Adrenal gland (tissue), 9 donors: ENCODE measurements at regions not wholly inside any gene's neighbourhood (a gene's known extent, or its start where the extent isn't known, plus 50 kb on each side); places are given as distances from the start of the nearest gene placed in this dataset.

Experiments used
- DNase-seq, 7 donors: peaks; one replicate each; pipeline ENCODE4 v3.0.0-alpha.2; 2019 to 2020
- H3K27ac ChIP-seq, 5 donors: fragments of 200-600 bp; sonication (generic) in 4 of 5; 1 replicate in 3 of 5; 2 replicates in 2 of 5; pipeline versions ENCODE4 v1.5.1 to v1.8.0; 2016 to 2020; ENCODE audit warnings: mild to moderate bottlenecking in 1 of 5
- H3K27me3 ChIP-seq: fragments of 200-600 bp; 2 replicates; pipeline ENCODE4 v1.8.0; 2021
- H3K36me3 ChIP-seq, 2 donors: fragments of 200-600 bp; replicated peaks in 1 of 2; 1 replicate in 1 of 2; 2 replicates in 1 of 2; pipeline versions ENCODE4 v1.5.1 to v1.8.0; 2018 to 2022
- H3K4me1 ChIP-seq, 2 donors: fragments of 200-600 bp; replicated peaks in 1 of 2; 1 replicate in 1 of 2; 2 replicates in 1 of 2; pipeline versions ENCODE4 v1.5.1 to v1.8.0; 2018 to 2021
- H3K4me3 ChIP-seq, 4 donors: fragments of 200-600 bp; sonication (generic) in 3 of 4; one replicate each; pipeline ENCODE4 v1.5.1; 2016 to 2018
- H3K9me3 ChIP-seq, 3 donors: fragments of 200-600 bp; sonication (generic) in 1 of 3; replicated peaks in 1 of 3; 1 replicate in 2 of 3; 2 replicates in 1 of 3; pipeline versions ENCODE4 v1.5.1 to v1.8.0; 2016 to 2021
- POLR2A ChIP-seq, 2 donors: fragments of 450-650 bp; IDR thresholded peaks; one replicate each; pipeline ENCODE4 v1.6.1; 2017; ENCODE audit warnings: antibody characterized with exemption in 2 of 2, mild to moderate bottlenecking in 2 of 2, moderate library complexity in 1 of 2
- WGBS, 4 donors: extraction: QIAGEN DNeasy Blood & Tissue Kit in 2 of 4; methylation state at CpG; one replicate each; pipeline versions ENCODE4 v1.1.5 to v1.1.7; 2013 to 2017; 5-methylcytosine and 5-hydroxymethylcytosine counted together
- intact Hi-C, 2 donors: fragments of 100-400 bp; cut with DNase I; formaldehyde crosslinking; loops; one replicate each; pipeline versions ENCODE4 v1.14.1 to v1.15.0; 2022 to 2023
- TF ChIP-seq, protein P1 (sequence below), 6 experiments: fragments of 450-650 bp in 4 of 6; fragments of 200-600 bp in 2 of 6; sonication (generic) in 1 of 6; IDR thresholded peaks; 1 replicate in 5 of 6; 2 replicates in 1 of 6; pipeline versions ENCODE4 v1.5.1 to v1.8.0; 2016 to 2021; ENCODE audit warnings: antibody characterized with exemption in 6 of 6, mild to moderate bottlenecking in 2 of 6, moderate library complexity in 1 of 6
- donor health status: healthy with polysubstance abuse.
- donor health status: Bipolar disorder and iron deficiency.
- donor health status: DM: yes; HTN: yes; CAD: no.
- donor health status: DM: no; HTN: no; CAD: no.
- donor health status: DM: no; HTN: no; CAD: no.

DNA sequence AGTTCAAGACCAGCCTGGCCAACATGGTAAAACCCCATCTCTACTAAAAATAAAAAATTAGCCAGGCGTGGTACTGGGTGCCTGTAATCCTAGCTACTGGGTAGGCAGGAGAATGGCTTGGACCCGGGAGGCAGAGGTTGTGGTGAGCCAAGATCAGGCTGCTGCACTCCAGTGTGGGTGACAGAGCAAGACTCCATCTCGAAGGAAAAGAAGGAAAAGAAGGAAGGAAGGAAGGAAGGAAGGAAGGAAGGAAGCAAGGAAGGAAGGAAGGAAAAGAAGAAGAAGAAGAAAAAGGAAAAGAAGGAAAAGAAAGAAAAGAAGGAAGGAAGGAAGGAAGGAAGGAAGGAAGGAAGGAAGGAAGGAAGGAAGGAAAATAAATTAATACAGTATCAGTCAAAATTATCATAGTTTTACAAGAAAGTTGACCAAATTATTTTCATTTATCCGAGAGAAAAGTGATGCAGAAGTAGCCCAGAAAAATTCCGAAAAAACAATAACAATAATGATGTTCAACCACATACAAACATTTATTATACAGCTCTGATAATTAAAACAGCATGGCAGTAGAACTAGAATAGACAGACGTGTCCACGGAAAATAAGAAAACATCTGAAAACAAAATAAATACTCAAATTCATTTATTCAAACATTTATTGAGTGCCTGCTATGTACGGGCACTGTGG is 292.4 kb upstream of the MKLN1 start:
- H3K4me1 ChIP-seq, result peaks cover 25 to 74% of the 10 kb centered on the region in 2 donors
- 91 to 95% (median 92%) methylated on average over 8 of the region's 8 CpGs for WGBS, 4 donors

DNA sequence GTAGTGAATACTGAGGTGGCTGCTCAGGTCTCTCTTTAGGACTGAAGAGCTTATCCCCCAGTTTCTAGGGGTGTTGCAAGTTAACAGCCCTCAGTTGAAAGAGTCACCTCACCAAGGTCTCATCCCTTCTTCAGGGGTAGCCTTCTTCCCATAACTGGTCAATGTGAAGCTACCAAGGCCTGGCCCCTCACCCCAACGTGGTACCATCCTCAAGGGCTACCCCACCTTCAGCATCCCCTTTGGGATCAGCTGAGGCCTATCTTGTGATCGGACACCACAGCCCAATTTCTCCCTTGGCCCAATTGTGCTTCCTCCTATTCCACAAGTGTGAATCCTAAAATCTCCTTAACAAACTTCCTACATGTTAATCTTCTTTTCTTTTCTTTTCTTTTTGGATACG is 289.5 kb upstream of the MKLN1 start:
- WGBS, 4 donors, result 80 to 93% (median 86%) methylated on average over 3 of the region's 3 CpGs
- H3K27ac ChIP-seq, result peak overlapping the region in 1 of 5 donors; percentile 2
- H3K36me3 ChIP-seq, result no peaks in the 10 kb centered on the region
- intact Hi-C loops, result no loop called here
- H3K27me3 ChIP-seq, result no peaks in the 10 kb centered on the region
- no peak for TF ChIP-seq POLR2A (IDR thresholded peaks at IDR 0.05)
- TF ChIP-seq, protein P1, sequence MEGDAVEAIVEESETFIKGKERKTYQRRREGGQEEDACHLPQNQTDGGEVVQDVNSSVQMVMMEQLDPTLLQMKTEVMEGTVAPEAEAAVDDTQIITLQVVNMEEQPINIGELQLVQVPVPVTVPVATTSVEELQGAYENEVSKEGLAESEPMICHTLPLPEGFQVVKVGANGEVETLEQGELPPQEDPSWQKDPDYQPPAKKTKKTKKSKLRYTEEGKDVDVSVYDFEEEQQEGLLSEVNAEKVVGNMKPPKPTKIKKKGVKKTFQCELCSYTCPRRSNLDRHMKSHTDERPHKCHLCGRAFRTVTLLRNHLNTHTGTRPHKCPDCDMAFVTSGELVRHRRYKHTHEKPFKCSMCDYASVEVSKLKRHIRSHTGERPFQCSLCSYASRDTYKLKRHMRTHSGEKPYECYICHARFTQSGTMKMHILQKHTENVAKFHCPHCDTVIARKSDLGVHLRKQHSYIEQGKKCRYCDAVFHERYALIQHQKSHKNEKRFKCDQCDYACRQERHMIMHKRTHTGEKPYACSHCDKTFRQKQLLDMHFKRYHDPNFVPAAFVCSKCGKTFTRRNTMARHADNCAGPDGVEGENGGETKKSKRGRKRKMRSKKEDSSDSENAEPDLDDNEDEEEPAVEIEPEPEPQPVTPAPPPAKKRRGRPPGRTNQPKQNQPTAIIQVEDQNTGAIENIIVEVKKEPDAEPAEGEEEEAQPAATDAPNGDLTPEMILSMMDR (IDR thresholded peaks at IDR 0.05), result no peak
- H3K4me3 ChIP-seq, result no peak overlapping the region
- DNase-seq, result no peak
- H3K4me1 ChIP-seq, result peaks cover 31 to 62% of the 10 kb centered on the region in 2 donors
- no peaks in the 10 kb centered on the region for H3K9me3 ChIP-seq

More for the DNA sequence above, 292.4 kb upstream of the MKLN1 start:
- Histone ChIP-seq H3K27ac (no peak overlapping the region), H3K36me3 (no peaks in the 10 kb centered on the region), H3K9me3 (no peaks in the 10 kb centered on the region), H3K4me3 (no peak overlapping the region), H3K27me3 (no peaks in the 10 kb centered on the region)
- TF ChIP-seq POLR2A (IDR thresholded peaks at IDR 0.05), result no peak
- TF ChIP-seq, protein P1 (IDR thresholded peaks at IDR 0.05), result no peak
- intact Hi-C loops, result no loop called here
- no peak for DNase-seq

DNA sequence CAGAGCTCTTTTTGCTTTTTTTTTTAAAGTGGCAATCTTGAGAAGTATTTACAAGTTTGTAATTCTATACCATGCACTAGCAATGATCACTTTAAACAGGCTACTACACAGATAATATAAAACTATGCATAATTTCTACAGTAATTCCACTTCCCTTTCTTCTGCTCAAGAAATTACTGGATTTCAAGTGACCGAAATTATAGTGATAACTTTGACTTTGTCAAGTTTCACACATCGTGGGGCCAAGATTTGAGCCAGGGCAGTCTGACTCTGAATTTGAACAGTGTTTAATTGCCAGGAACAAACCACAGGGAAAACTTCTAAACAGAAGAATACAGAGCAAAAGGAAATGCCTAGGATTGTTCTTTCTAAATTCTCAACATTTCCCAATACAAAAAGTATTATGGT is 288.3 kb upstream of the MKLN1 start:
- DNase-seq, result no peak
- H3K4me3 ChIP-seq, result no peak overlapping the region
- no peaks in the 10 kb centered on the region for H3K36me3 ChIP-seq
- peaks cover 28 to 50% of the 10 kb centered on the region in 2 donors for H3K4me1 ChIP-seq
- 36 to 45% (median 40%) methylated on average over 2 of the region's 2 CpGs for WGBS, 4 donors
- H3K27ac ChIP-seq, result peak overlapping the region in 2 of 5 donors; percentile 13 to 30
- intact Hi-C loops, result no loop called here
- no peak for TF ChIP-seq POLR2A (IDR thresholded peaks at IDR 0.05)
- TF ChIP-seq, protein P1 (IDR thresholded peaks at IDR 0.05), result no peak
- no peaks in the 10 kb centered on the region for H3K27me3 ChIP-seq
- H3K9me3 ChIP-seq, result no peaks in the 10 kb centered on the region

DNA sequence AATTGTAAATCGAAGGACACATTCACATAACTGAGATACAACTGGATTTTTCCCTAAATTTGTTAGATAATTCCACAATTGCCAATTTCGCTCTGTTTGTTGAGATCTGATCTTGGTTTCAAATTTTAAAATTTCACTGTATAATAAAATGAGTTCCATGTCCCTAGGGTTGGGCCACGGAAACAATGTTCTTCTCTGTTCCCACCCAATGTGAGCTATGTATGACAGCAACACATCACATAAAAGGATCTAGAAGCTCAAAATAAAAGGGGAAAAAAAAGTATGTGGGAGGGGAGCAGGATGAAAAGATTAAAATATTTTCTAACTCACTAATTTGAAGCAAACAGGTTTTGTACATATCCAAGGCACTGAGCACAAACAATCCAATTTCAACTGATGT is 287.8 kb upstream of the MKLN1 start:
- Histone ChIP-seq H3K27ac (peak overlapping the region in 1 of 5 donors; percentile 30), H3K27me3 (no peaks in the 10 kb centered on the region), H3K4me1 (peaks cover 24 to 46% of the 10 kb centered on the region in 2 donors), H3K4me3 (peak overlapping the region in 1 of 4 donors; percentile 0), H3K9me3 (no peaks in the 10 kb centered on the region), H3K36me3 (no peaks in the 10 kb centered on the region)
- TF ChIP-seq, protein P1 (IDR thresholded peaks at IDR 0.05), result no peak
- TF ChIP-seq POLR2A (IDR thresholded peaks at IDR 0.05), result no peak
- intact Hi-C loops, result loop anchor here in 1 of 2 donors (10.0 kb wide), 1 partner anchor 145 kb away; no protein-coding TSS in a partner anchor
- peak in 1 of 7 donors; percentile 39 for DNase-seq
- WGBS, 4 donors, result 80 to 85% (median 83%) methylated on average over 3 of the region's 3 CpGs
